ENCODE measurements at regions not wholly inside any gene's neighbourhood (a gene's known extent, or its start where the extent isn't known, plus 50 kb on each side); places are given as distances from the start of the nearest gene placed in this dataset.

DNA sequence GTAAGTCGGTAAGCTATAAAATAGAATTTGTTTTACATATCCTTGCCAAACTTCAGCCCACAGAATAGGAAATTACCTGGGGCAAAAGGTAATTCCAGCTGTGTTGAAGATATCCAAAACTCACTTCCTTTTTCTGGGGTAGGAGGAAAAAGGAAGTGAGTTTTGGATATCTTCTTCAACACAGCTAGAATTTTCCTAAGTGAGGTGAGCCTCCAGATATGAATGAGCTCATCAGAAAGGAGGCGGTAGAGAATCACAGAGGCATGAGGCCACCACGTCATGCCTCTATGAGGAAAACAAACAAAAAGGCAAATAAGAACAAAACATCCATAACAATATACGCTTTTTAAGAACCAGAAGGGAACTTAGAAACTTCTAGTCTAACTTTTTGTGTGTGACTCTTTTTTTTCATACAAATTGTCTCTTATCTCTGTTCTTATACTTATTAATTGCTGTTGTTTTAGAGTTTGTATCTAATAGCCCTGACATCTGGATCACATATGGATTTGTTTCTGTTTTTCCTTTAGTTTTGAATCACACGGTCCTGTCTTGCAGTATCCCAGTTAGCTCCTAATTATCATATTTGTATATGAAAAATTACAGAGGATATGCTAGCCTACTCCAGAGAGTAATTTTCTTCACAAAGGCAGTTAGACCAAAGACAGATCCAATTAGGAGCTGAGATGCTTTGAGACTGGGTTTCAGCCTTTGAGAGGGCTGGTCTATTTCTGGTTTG, 104.5 kb downstream of the RBM43 start:
- Histone ChIP-seq H3K9me3 (no peaks in the 10 kb centered on the region), H3K27ac (no peak overlapping the region), H3K4me1 (no peaks in the 10 kb centered on the region), H3K36me3 (ENCODE audit: low read depth, missing control alignments) (no peaks in the 10 kb centered on the region), H3K4me3 (no peak overlapping the region), H3K27me3 (no peaks in the 10 kb centered on the region)
- 70 to 71% methylated on average over 5 of the region's 5 CpGs for WGBS, 2 donors
- intact Hi-C loops (cut with DNase I; ENCODE audit: low total_unique reads), result no loop called here
- no peak for DNase-seq
- TF ChIP-seq POLR2A (IDR thresholded peaks at IDR 0.05), result no peak
- TF ChIP-seq, protein P1, sequence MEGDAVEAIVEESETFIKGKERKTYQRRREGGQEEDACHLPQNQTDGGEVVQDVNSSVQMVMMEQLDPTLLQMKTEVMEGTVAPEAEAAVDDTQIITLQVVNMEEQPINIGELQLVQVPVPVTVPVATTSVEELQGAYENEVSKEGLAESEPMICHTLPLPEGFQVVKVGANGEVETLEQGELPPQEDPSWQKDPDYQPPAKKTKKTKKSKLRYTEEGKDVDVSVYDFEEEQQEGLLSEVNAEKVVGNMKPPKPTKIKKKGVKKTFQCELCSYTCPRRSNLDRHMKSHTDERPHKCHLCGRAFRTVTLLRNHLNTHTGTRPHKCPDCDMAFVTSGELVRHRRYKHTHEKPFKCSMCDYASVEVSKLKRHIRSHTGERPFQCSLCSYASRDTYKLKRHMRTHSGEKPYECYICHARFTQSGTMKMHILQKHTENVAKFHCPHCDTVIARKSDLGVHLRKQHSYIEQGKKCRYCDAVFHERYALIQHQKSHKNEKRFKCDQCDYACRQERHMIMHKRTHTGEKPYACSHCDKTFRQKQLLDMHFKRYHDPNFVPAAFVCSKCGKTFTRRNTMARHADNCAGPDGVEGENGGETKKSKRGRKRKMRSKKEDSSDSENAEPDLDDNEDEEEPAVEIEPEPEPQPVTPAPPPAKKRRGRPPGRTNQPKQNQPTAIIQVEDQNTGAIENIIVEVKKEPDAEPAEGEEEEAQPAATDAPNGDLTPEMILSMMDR (IDR thresholded peaks at IDR 0.05), result no peak

DNA sequence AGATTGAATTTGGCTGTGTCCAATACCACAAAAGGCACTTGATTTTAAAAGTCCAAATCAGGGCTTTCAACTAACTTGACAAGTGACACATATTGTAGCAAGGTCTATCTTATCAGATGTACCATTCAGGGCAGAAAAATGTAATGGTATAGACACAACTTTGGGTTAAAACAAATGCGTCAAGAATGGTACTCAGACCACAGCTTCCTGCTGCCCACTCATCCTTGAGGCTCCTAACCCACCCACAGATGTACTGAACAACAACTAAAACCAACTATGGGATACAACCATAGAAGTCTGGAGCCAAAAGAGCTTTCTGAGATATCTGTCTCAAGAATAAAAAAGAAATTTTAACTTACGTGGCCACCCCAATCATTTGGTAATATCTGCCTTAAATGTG, 105.2 kb downstream of the RBM43 start:
- 82 to 86% methylated on average over 2 of the region's 2 CpGs for WGBS, 2 donors
- Histone ChIP-seq H3K9me3 (no peaks in the 10 kb centered on the region), H3K27me3 (no peaks in the 10 kb centered on the region), H3K4me3 (no peak overlapping the region), H3K36me3 (ENCODE audit: low read depth, missing control alignments) (no peaks in the 10 kb centered on the region), H3K27ac (no peak overlapping the region), H3K4me1 (no peaks in the 10 kb centered on the region)
- intact Hi-C loops (cut with DNase I; ENCODE audit: low total_unique reads), result no loop called here
- no peak for DNase-seq
- TF ChIP-seq POLR2A (IDR thresholded peaks at IDR 0.05), result no peak
- TF ChIP-seq, protein P1 (IDR thresholded peaks at IDR 0.05), result no peak

- TF ChIP-seq, protein P1 (IDR thresholded peaks at IDR 0.05), result no peak
- no peak for TF ChIP-seq POLR2A (IDR thresholded peaks at IDR 0.05)
- Histone ChIP-seq H3K27ac (no peak overlapping the region), H3K9me3 (no peaks in the 10 kb centered on the region), H3K4me1 (no peaks in the 10 kb centered on the region), H3K36me3 (ENCODE audit: low read depth, missing control alignments) (no peaks in the 10 kb centered on the region), H3K27me3 (no peaks in the 10 kb centered on the region), H3K4me3 (no peak overlapping the region)
- no peak for DNase-seq
- intact Hi-C loops (cut with DNase I; ENCODE audit: low total_unique reads), result no loop called here
These were observed 108.1 kb downstream of the RBM43 start for GRCh38 chr2:151153601-151154000.

DNA sequence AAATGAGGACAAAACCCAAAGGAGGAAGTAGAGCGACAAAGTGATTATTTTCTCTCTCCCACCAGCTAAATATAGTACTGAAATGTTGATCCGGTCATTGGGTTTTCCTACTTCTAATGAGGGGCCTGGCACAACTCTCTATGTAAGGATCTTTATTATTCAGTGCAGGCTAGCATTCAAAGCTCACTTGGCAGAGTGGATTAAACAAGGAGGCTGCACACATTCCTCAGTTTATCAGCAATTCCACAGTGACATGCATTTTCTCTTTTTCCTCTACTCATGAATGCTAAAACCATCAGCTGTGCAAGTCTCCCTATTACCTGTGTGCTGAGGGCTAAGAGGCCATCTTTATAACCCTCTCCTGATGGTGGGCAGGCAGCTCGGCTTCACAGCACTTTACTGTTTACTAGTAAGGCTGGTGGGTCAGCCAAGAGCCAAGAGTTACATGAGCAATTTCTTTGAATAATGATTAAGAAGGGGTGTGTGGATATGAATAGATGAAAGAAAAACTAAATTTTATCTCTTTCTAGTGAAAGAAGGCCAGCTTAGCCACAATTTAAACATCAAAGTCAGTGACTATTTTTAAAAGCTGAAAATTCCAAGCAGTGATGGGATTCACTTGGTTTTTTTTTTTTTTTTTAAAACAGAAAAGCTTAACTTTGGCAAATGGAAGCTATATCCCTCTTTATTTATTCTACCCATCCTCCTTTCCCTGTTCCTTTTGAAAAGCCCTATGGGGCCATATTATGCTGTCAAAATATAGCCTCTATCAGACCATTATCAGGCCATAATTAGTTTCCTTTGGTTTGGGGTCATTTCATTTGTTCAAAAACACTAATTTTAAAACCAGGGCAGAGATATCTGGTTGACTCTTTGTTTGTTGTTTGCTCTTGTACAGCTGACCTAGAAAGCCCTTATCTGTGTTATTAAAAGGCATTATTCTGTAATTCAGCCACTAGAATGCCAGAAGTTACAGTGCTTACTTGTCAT, 111.0 kb downstream of the RBM43 start:
- 40 to 57% methylated on average over 3 of the region's 3 CpGs for WGBS, 2 donors
- intact Hi-C loops (cut with DNase I; ENCODE audit: low total_unique reads), result no loop called here
- no peak for DNase-seq

More for the DNA sequence above, 111.0 kb downstream of the RBM43 start:
- no peaks in the 10 kb centered on the region for H3K4me1 ChIP-seq
- no peak for TF ChIP-seq POLR2A (IDR thresholded peaks at IDR 0.05)
- TF ChIP-seq, protein P1 (IDR thresholded peaks at IDR 0.05), result no peak
- no peak overlapping the region for H3K4me3 ChIP-seq
- no peaks in the 10 kb centered on the region for H3K36me3 ChIP-seq (ENCODE audit: low read depth, missing control alignments)
- H3K9me3 ChIP-seq, result no peaks in the 10 kb centered on the region
- H3K27ac ChIP-seq, result no peak overlapping the region
- H3K27me3 ChIP-seq, result no peaks in the 10 kb centered on the region

Measured in testis (tissue), 2 donors.